LNCAP (cell line): ENCODE measurements at regions not wholly inside any gene's neighbourhood (a gene's known extent, or its start where the extent isn't known, plus 50 kb on each side); places are given as distances from the start of the nearest gene placed in this dataset.

ENCODE experiments used
- CTCF ChIP-seq: fragments of 450-650 bp; IDR thresholded peaks from 2 replicates; pipeline ENCODE4 v1.5.1; 2017; ENCODE audit warnings: mild to moderate bottlenecking

- no peak for TF ChIP-seq CTCF
These were observed 179.6 kb upstream of the SLC39A10 start for GRCh38 chr2:195477248-195477995.

- no peak for TF ChIP-seq CTCF
These were observed 181.7 kb upstream of the SLC39A10 start for GRCh38 chr2:195475336-195475735.

- TF ChIP-seq CTCF = no peak
These were observed 183.2 kb upstream of the SLC39A10 start for GRCh38 chr2:195473862-195474261.

- TF ChIP-seq CTCF = no peak
These were observed 184.4 kb upstream of the SLC39A10 start for GRCh38 chr2:195472501-195473234.

GRCh38 chr2:195471807-195472206 lies 185.2 kb upstream of the SLC39A10 start:
- no peak for TF ChIP-seq CTCF

- no peak for TF ChIP-seq CTCF
These were observed 185.9 kb upstream of the SLC39A10 start for GRCh38 chr2:195471163-195471562.

GRCh38 chr2:195470622-195471021 lies 186.4 kb upstream of the SLC39A10 start:
- no peak for TF ChIP-seq CTCF
